22Rv1 (cell line): ENCODE measurements at regions not wholly inside any gene's neighbourhood (a gene's known extent, or its start where the extent isn't known, plus 50 kb on each side); places are given as distances from the start of the nearest gene placed in this dataset.

ENCODE experiments used
- CTCF ChIP-seq: fragments of 450-650 bp; IDR thresholded peaks from 2 replicates; pipeline ENCODE4 v1.5.1; 2017; ENCODE audit warnings: mild to moderate bottlenecking
- ZFX ChIP-seq: fragments of 450-650 bp; IDR thresholded peaks from 2 replicates; pipeline ENCODE4 v1.6.1; 2017; ENCODE audit warnings: antibody characterized with exemption, borderline replicate concordance

GRCh38 chr9:26559506-26559905, 333.1 kb downstream of the CAAP1 start:
- TF ChIP-seq CTCF (no peak), ZFX (no peak)
